ENCODE measurements at regions not wholly inside any gene's neighbourhood (a gene's known extent, or its start where the extent isn't known, plus 50 kb on each side); places are given as distances from the start of the nearest gene placed in this dataset.

DNA sequence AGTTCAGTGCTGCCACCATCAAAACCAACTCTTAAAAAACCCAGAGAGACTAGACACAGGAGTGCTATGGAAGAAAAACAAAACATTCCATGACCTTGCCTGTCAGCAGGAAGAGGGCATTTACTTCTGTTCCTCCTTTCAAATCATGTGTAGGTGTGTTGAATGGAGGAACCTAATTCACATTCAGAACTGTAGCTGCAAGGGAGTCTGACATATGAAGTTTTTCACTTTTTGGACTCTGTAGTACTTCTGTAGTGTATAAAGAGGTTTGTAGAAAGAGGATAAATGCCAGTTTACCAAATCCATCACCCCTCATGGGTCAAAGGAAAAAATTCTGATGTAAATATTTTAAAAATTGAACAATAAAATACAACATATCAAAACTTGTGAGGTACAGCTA lies 51.1 kb upstream of the SYPL1 start:
- TF ChIP-seq POLR2A (IDR thresholded peaks at IDR 0.05; ENCODE audit: low read depth, low read length) (no peak), POLR2AphosphoS5 (IDR thresholded peaks at IDR 0.05; ENCODE audit: low read depth, low read length) (no peak), TAF1 (IDR thresholded peaks at IDR 0.05; ENCODE audit: borderline replicate concordance, low read depth, low read length) (no peak)

Data from GM12892 (cell line).